HG02588 (cell line): ENCODE measurements at regions not wholly inside any gene's neighbourhood (a gene's known extent, or its start where the extent isn't known, plus 50 kb on each side); places are given as distances from the start of the nearest gene placed in this dataset.
"Not testable (repeated sequence)": the region's sequence is repeated elsewhere in the genome, so short reads cannot be mapped to it uniquely, and the experiment has no call there.

Source experiments
- ATAC-seq: cut with Tn5 transposase; IDR thresholded peaks from one replicate; pipeline ENCODE4 v1.9.1; 2021; ENCODE audit warnings: mild to moderate bottlenecking, moderate library complexity; ENCODE audit not compliant: unreplicated experiment

GRCh38 chr21:15119486-15119885 lies 54.7 kb upstream of the NRIP1 start:
- ATAC-seq: no peak

GRCh38 chr21:15121097-15121654 lies 56.4 kb upstream of the NRIP1 start:
- no peak for ATAC-seq

GRCh38 chr21:15121655-15122120 lies 56.9 kb upstream of the NRIP1 start:
- no peak for ATAC-seq

GRCh38 chr21:15122241-15122640 lies 57.4 kb upstream of the NRIP1 start:
- ATAC-seq: no peak

GRCh38 chr21:15124731-15125130 lies 59.9 kb upstream of the NRIP1 start:
- no peak for ATAC-seq

- ATAC-seq: no peak
Observed at GRCh38 chr21:15126948-15127347, 62.1 kb upstream of the NRIP1 start.

- ATAC-seq: no peak
Observed at GRCh38 chr21:15127437-15127836, 62.6 kb upstream of the NRIP1 start.

GRCh38 chr21:15128267-15128666 lies 63.5 kb upstream of the NRIP1 start:
- ATAC-seq: no peak

- not testable (repeated sequence) for ATAC-seq
Observed at GRCh38 chr21:15128714-15129113, 63.9 kb upstream of the NRIP1 start.

- no peak for ATAC-seq
Observed at GRCh38 chr21:15130326-15130725, 65.5 kb upstream of the NRIP1 start.

- ATAC-seq: no peak
Observed at GRCh38 chr21:15130751-15131150, 66.0 kb upstream of the NRIP1 start.

GRCh38 chr21:15132781-15133180 lies 68.0 kb upstream of the NRIP1 start:
- ATAC-seq: no peak

- no peak for ATAC-seq
Observed at GRCh38 chr21:15134701-15135470, 70.1 kb upstream of the NRIP1 start.

GRCh38 chr21:15135867-15136629 lies 71.2 kb upstream of the NRIP1 start:
- ATAC-seq: no peak

GRCh38 chr21:15138490-15138889 lies 73.7 kb upstream of the NRIP1 start:
- no peak for ATAC-seq

GRCh38 chr21:15139898-15140297 lies 75.1 kb upstream of the NRIP1 start:
- ATAC-seq: no peak

GRCh38 chr21:15140321-15141019 lies 75.7 kb upstream of the NRIP1 start:
- ATAC-seq: no peak

GRCh38 chr21:15141261-15141970 lies 76.6 kb upstream of the NRIP1 start:
- no peak for ATAC-seq

GRCh38 chr21:15144026-15144425 lies 79.2 kb upstream of the NRIP1 start:
- no peak for ATAC-seq

GRCh38 chr21:15148437-15148836 lies 83.6 kb upstream of the NRIP1 start:
- ATAC-seq: no peak
